ENCODE measurements at regions not wholly inside any gene's neighbourhood (a gene's known extent, or its start where the extent isn't known, plus 50 kb on each side); places are given as distances from the start of the nearest gene placed in this dataset.

GRCh38 chr11:103585911-103586310, 450.5 kb upstream of the DDI1 start:
- CTCF ChIA-PET, result interaction anchor here (1.4 to 1.6 kb wide), 2 partner anchors 15 to 328 kb away, joined by 4 to 6 read pairs; no protein-coding TSS in a partner anchor
- Histone ChIP-seq H3K36me3 (ENCODE audit: control insufficient read depth, insufficient read depth, low read length) (no peaks in the 10 kb centered on the region), H3K4me3 (ENCODE audit: low read depth, low read length) (no peak overlapping the region), H3K27me3 (ENCODE audit: control insufficient read depth, insufficient read depth, low read length) (no peaks in the 10 kb centered on the region)
- POLR2A ChIA-PET, result no interaction called here
- no peak for TF ChIP-seq CTCF (IDR thresholded peaks at IDR 0.05; ENCODE audit: insufficient read depth, low read depth, low read length)
- no peak for DNase-seq (ENCODE audit: low read depth)

- H3K4me3 ChIP-seq (ENCODE audit: low read depth, low read length), result no peak overlapping the region
- POLR2A ChIA-PET, result interaction anchor here (0.5 kb wide), 1 partner anchor 33 kb away, joined by 3 read pairs; no protein-coding TSS in a partner anchor
- CTCF ChIA-PET, result interaction anchor here (1.4 to 1.6 kb wide), 2 partner anchors 14 to 329 kb away, joined by 4 to 6 read pairs; no protein-coding TSS in a partner anchor
- no peaks in the 10 kb centered on the region for H3K27me3 ChIP-seq (ENCODE audit: control insufficient read depth, insufficient read depth, low read length)
- no peak for TF ChIP-seq CTCF (IDR thresholded peaks at IDR 0.05; ENCODE audit: insufficient read depth, low read depth, low read length)
- no peaks in the 10 kb centered on the region for H3K36me3 ChIP-seq (ENCODE audit: control insufficient read depth, insufficient read depth, low read length)
- DNase-seq (ENCODE audit: low read depth), result no peak
These were observed 449.7 kb upstream of the DDI1 start for GRCh38 chr11:103586756-103587155.

GRCh38 chr11:103587901-103588788, 448.3 kb upstream of the DDI1 start:
- CTCF ChIA-PET, result interaction anchor here (0.7 to 1.0 kb wide), 2 partner anchors 11 to 225 kb away, joined by 3 read pairs; no protein-coding TSS in a partner anchor
- Histone ChIP-seq H3K27me3 (ENCODE audit: control insufficient read depth, insufficient read depth, low read length) (no peaks in the 10 kb centered on the region), H3K36me3 (ENCODE audit: control insufficient read depth, insufficient read depth, low read length) (no peaks in the 10 kb centered on the region), H3K4me3 (ENCODE audit: low read depth, low read length) (no peak overlapping the region)
- POLR2A ChIA-PET, result no interaction called here
- TF ChIP-seq CTCF (IDR thresholded peaks at IDR 0.05; ENCODE audit: insufficient read depth, low read depth, low read length), result no peak
- no peak for DNase-seq (ENCODE audit: low read depth)

GRCh38 chr11:103591554-103591953, 444.9 kb upstream of the DDI1 start:
- TF ChIP-seq CTCF (IDR thresholded peaks at IDR 0.05; ENCODE audit: insufficient read depth, low read depth, low read length), result no peak
- H3K4me3 ChIP-seq (ENCODE audit: low read depth, low read length), result no peak overlapping the region
- H3K27me3 ChIP-seq (ENCODE audit: control insufficient read depth, insufficient read depth, low read length), result no peaks in the 10 kb centered on the region
- CTCF ChIA-PET, result interaction anchor here (1.0 to 2.0 kb wide), 2 partner anchors 9 to 266 kb away, joined by 3 to 8 read pairs; no protein-coding TSS in a partner anchor
- no peak for DNase-seq (ENCODE audit: low read depth)
- H3K36me3 ChIP-seq (ENCODE audit: control insufficient read depth, insufficient read depth, low read length), result no peaks in the 10 kb centered on the region
- POLR2A ChIA-PET, result no interaction called here

GRCh38 chr11:103594283-103594682, 442.2 kb upstream of the DDI1 start:
- TF ChIP-seq CTCF (IDR thresholded peaks at IDR 0.05; ENCODE audit: insufficient read depth, low read depth, low read length), result no peak
- no peaks in the 10 kb centered on the region for H3K27me3 ChIP-seq (ENCODE audit: control insufficient read depth, insufficient read depth, low read length)
- no peak for DNase-seq (ENCODE audit: low read depth)
- CTCF ChIA-PET, result interaction anchor here (0.7 to 2.1 kb wide), 2 partner anchors 9 to 10 kb away, joined by 3 to 5 read pairs; no protein-coding TSS in a partner anchor
- POLR2A ChIA-PET, result interaction anchor here (0.5 kb wide), 1 partner anchor 403 kb away, joined by 13 read pairs; no protein-coding TSS in a partner anchor
- H3K36me3 ChIP-seq (ENCODE audit: control insufficient read depth, insufficient read depth, low read length), result no peaks in the 10 kb centered on the region
- no peak overlapping the region for H3K4me3 ChIP-seq (ENCODE audit: low read depth, low read length)
